HG02678 (cell line): ENCODE measurements at regions not wholly inside any gene's neighbourhood (a gene's known extent, or its start where the extent isn't known, plus 50 kb on each side); places are given as distances from the start of the nearest gene placed in this dataset.

Source experiments
- ATAC-seq: cut with Tn5 transposase; IDR thresholded peaks from one replicate; pipeline ENCODE4 v1.9.1; 2021; ENCODE audit warnings: mild to moderate bottlenecking, moderate library complexity; ENCODE audit not compliant: unreplicated experiment

- no peak for ATAC-seq
These were observed 65.1 kb upstream of the KLF13 start for GRCh38 chr15:31261266-31262142.

GRCh38 chr15:31262143-31262530, 64.5 kb upstream of the KLF13 start:
- ATAC-seq, result no peak

GRCh38 chr15:31262901-31263671, 63.5 kb upstream of the KLF13 start:
- peak; percentile 24 for ATAC-seq

- peak; percentile 36 for ATAC-seq
These were observed 62.7 kb upstream of the KLF13 start for GRCh38 chr15:31263751-31264558.

GRCh38 chr15:31264559-31265089, 62.0 kb upstream of the KLF13 start:
- ATAC-seq, result no peak

- no peak for ATAC-seq
These were observed 61.4 kb upstream of the KLF13 start for GRCh38 chr15:31265090-31265870.

- peak; percentile 66 for ATAC-seq
These were observed 60.5 kb upstream of the KLF13 start for GRCh38 chr15:31265871-31266711.

- ATAC-seq, result peak; percentile 18
These were observed 59.9 kb upstream of the KLF13 start for GRCh38 chr15:31266712-31267111.

GRCh38 chr15:31267161-31268107, 59.2 kb upstream of the KLF13 start:
- ATAC-seq, result no peak

- ATAC-seq, result no peak
These were observed 58.5 kb upstream of the KLF13 start for GRCh38 chr15:31268108-31268501.

GRCh38 chr15:31268911-31269784, 57.5 kb upstream of the KLF13 start:
- ATAC-seq, result no peak

GRCh38 chr15:31269816-31270575, 56.6 kb upstream of the KLF13 start:
- no peak for ATAC-seq

- no peak for ATAC-seq
These were observed 55.9 kb upstream of the KLF13 start for GRCh38 chr15:31270767-31271166.

GRCh38 chr15:31271224-31271635, 55.4 kb upstream of the KLF13 start:
- no peak for ATAC-seq

- no peak for ATAC-seq
These were observed 54.7 kb upstream of the KLF13 start for GRCh38 chr15:31271711-31272557.
